DOHH2 (cell line): ENCODE measurements at regions not wholly inside any gene's neighbourhood (a gene's known extent, or its start where the extent isn't known, plus 50 kb on each side); places are given as distances from the start of the nearest gene placed in this dataset.

Source experiments
- H3F3A ChIP-seq: fragments of 200-600 bp; sonication (generic), shearing (Covaris generic); 2 replicates; pipeline ENCODE4 v1.6.0; 2016; ENCODE audit warnings: antibody characterized with exemption, mild to moderate bottlenecking; ENCODE audit not compliant: control insufficient read depth, insufficient read depth
- H3K27ac ChIP-seq: fragments of 200-600 bp; sonication (generic); 2 replicates; pipeline ENCODE4 v1.5.1; 2014; ENCODE audit warnings: low read depth, mild to moderate bottlenecking, low read length, moderate library complexity
- H3K27me3 ChIP-seq: fragments of 200-600 bp; sonication (generic); 2 replicates; pipeline ENCODE4 v1.6.1; 2014; ENCODE audit warnings: mild to moderate bottlenecking, low read length, mixed read lengths; ENCODE audit not compliant: control insufficient read depth
- H3K36me3 ChIP-seq: fragments of 200-600 bp; sonication (generic); 2 replicates; pipeline ENCODE4 v1.6.1; 2014; ENCODE audit warnings: mild to moderate bottlenecking, low read length, moderate library complexity, mixed read lengths; ENCODE audit not compliant: control insufficient read depth
- H3K4me1 ChIP-seq: fragments of 200-600 bp; sonication (generic); 2 replicates; pipeline ENCODE4 v1.6.1; 2014; ENCODE audit warnings: mild to moderate bottlenecking, low read length, mixed read lengths; ENCODE audit not compliant: control insufficient read depth
- H3K4me2 ChIP-seq: fragments of 200-600 bp; sonication (generic); 2 replicates; pipeline ENCODE4 v1.6.0; 2014; ENCODE audit warnings: mild to moderate bottlenecking, low read length, moderate library complexity
- H3K4me3 ChIP-seq: fragments of 200-600 bp; sonication (generic); 2 replicates; pipeline ENCODE4 v1.5.1; 2014; ENCODE audit warnings: mild to moderate bottlenecking, low read length, mixed read lengths
- H3K79me2 ChIP-seq: fragments of 200-600 bp; sonication (generic); 2 replicates; pipeline ENCODE4 v1.6.1; 2014; ENCODE audit warnings: mild to moderate bottlenecking, low read length, mixed read lengths; ENCODE audit not compliant: control insufficient read depth
- H3K9me2 ChIP-seq: fragments of 200-600 bp; sonication (generic); replicated peaks from 2 replicates; pipeline ENCODE4 v1.6.1; 2014; ENCODE audit warnings: mild to moderate bottlenecking, low read length, mixed read lengths; ENCODE audit not compliant: control insufficient read depth
- H3K9me3 ChIP-seq: fragments of 200-600 bp; sonication (generic); 2 replicates; pipeline ENCODE4 v1.6.1; 2014; ENCODE audit warnings: antibody characterized with exemption, low read length, mixed read lengths; ENCODE audit not compliant: control insufficient read depth, insufficient read depth
- H4K20me1 ChIP-seq: fragments of 200-600 bp; sonication (generic); 2 replicates; pipeline ENCODE4 v1.6.0; 2014; ENCODE audit warnings: low read depth, mild to moderate bottlenecking, antibody characterized with exemption, low read length, moderate library complexity; ENCODE audit not compliant: control insufficient read depth, insufficient read depth
- CTCF ChIP-seq: fragments of 200-600 bp; sonication (generic); IDR thresholded peaks from one replicate; pipeline ENCODE4 v1.5.1; 2014; ENCODE audit warnings: antibody characterized with exemption, mild to moderate bottlenecking, low read depth, low read length; ENCODE audit not compliant: poor library complexity, severe bottlenecking
- EZH2phosphoT487 ChIP-seq: fragments of 200-600 bp; sonication (generic); IDR thresholded peaks from 2 replicates; pipeline ENCODE4 v1.6.1; 2017; ENCODE audit warnings: borderline replicate concordance, mild to moderate bottlenecking, antibody characterized with exemption, low read length, moderate library complexity, mixed read lengths

GRCh38 chr6:109295109-109295773 is 87.0 kb downstream of the CD164 start:
- Histone ChIP-seq H3K4me1 (peaks cover 12% of the 10 kb centered on the region), H3K9me3 (no peaks in the 10 kb centered on the region), H3K79me2 (no peaks in the 10 kb centered on the region), H3K27me3 (no peaks in the 10 kb centered on the region), H4K20me1 (no peaks in the 10 kb centered on the region), H3K4me3 (no peak overlapping the region), H3K27ac (no peak overlapping the region), H3K9me2 (no peaks in the 10 kb centered on the region), H3K4me2 (no peak overlapping the region), H3K36me3 (no peaks in the 10 kb centered on the region), H3F3A (no peaks in the 10 kb centered on the region)
- no peak for TF ChIP-seq CTCF
- TF ChIP-seq EZH2phosphoT487 = no peak

GRCh38 chr6:109292983-109293586 is 89.2 kb downstream of the CD164 start:
- H3K79me2 ChIP-seq = no peaks in the 10 kb centered on the region
- no peaks in the 10 kb centered on the region for H3F3A ChIP-seq
- H3K27me3 ChIP-seq = no peaks in the 10 kb centered on the region
- H3K9me3 ChIP-seq = no peaks in the 10 kb centered on the region
- H3K36me3 ChIP-seq = no peaks in the 10 kb centered on the region
- H3K27ac ChIP-seq = no peak overlapping the region
- H3K4me2 ChIP-seq = no peak overlapping the region
- H3K4me1 ChIP-seq = 0 out of 2 replicates have a peak, but pooled peaks cover 2% of the 10 kb centered on the region
- H3K9me2 ChIP-seq = no peaks in the 10 kb centered on the region
- H3K4me3 ChIP-seq = no peak overlapping the region
- TF ChIP-seq CTCF = no peak
- no peak for TF ChIP-seq EZH2phosphoT487
- no peaks in the 10 kb centered on the region for H4K20me1 ChIP-seq

- Histone ChIP-seq H3F3A (no peaks in the 10 kb centered on the region), H3K4me2 (no peak overlapping the region), H3K9me2 (no peaks in the 10 kb centered on the region), H3K36me3 (no peaks in the 10 kb centered on the region), H3K4me3 (no peak overlapping the region), H3K4me1 (0 out of 2 replicates have a peak, but pooled peaks cover 2% of the 10 kb centered on the region), H4K20me1 (no peaks in the 10 kb centered on the region), H3K27me3 (no peaks in the 10 kb centered on the region), H3K27ac (no peak overlapping the region), H3K9me3 (no peaks in the 10 kb centered on the region), H3K79me2 (no peaks in the 10 kb centered on the region)
- TF ChIP-seq EZH2phosphoT487 = no peak
- TF ChIP-seq CTCF = no peak
These were observed 89.8 kb downstream of the CD164 start for GRCh38 chr6:109292420-109292819.
